Skeletal muscle tissue (tissue), 3 donors: ENCODE measurements at regions not wholly inside any gene's neighbourhood (a gene's known extent, or its start where the extent isn't known, plus 50 kb on each side); places are given as distances from the start of the nearest gene placed in this dataset.

Experiments used
- H3K27ac ChIP-seq: one replicate; pipeline ENCODE4 v1.7.0; 2013; ENCODE audit warnings: mild to moderate bottlenecking, low read depth, low read length, inconsistent platforms
- H3K27me3 ChIP-seq, 3 donors: one replicate each; pipeline ENCODE4 v1.7.0; 2013; ENCODE audit warnings: low read length in 3 of 3; ENCODE audit not compliant: control insufficient read depth in 3 of 3, insufficient read depth in 3 of 3
- H3K36me3 ChIP-seq, 3 donors: one replicate each; pipeline ENCODE4 v1.7.0; 2013; ENCODE audit warnings: low read length in 3 of 3; ENCODE audit not compliant: control insufficient read depth in 3 of 3, insufficient read depth in 3 of 3
- H3K4me1 ChIP-seq, 3 donors: one replicate each; pipeline ENCODE4 v1.7.0; 2013; ENCODE audit warnings: low read length in 3 of 3, mild to moderate bottlenecking in 3 of 3; ENCODE audit not compliant: control insufficient read depth in 3 of 3, insufficient read depth in 3 of 3
- H3K4me3 ChIP-seq, 3 donors: one replicate each; pipeline ENCODE4 v1.7.0; 2013; ENCODE audit warnings: low read length in 3 of 3
- H3K9ac ChIP-seq, 3 donors: one replicate each; pipeline ENCODE4 v1.7.0; 2013; ENCODE audit warnings: low read length in 3 of 3, mild to moderate bottlenecking in 3 of 3, moderate library complexity in 2 of 3, low read depth in 1 of 3
- H3K9me3 ChIP-seq, 3 donors: one replicate each; pipeline ENCODE4 v1.7.0; 2013; ENCODE audit warnings: low read length in 3 of 3; ENCODE audit not compliant: control insufficient read depth in 3 of 3
- donor health status: Osteomylitis.

DNA sequence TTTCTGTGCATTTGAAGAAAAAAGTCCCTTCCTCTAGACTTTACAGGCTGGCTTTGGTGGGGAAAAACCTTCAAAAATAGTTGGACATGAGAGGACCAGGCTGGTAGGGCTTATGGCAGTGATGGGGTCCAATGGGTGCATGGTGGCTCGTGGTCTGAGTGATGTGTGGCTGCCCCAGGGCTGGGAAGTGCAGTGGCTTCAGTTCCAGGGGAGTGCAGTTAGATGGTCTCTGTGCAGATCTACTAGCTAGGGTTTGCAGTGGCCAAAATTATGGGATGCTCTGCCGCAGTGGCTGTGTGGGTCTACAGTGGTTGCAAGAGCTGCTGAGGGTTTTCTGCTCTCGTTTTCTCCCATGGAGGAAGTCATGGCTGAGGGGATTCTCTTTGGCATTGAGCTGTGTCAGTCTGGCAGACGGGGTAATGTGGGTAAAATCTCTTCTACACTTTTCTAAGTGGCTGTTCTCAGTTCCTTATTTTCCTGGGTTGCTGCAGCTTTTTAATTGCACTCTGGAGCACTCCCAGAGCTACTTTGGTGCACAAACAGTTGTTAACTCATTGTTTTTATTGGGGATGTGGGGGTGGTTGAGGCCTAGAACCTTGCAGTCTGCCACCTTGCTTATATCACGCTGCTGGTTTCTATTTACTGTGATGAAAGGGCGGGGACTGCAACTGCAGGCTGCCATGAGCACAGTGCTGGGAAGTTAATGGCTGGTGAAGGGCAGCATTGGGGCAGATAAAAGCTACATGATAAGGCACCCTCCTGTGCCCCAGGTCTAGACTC lies 1324.6 kb downstream of the NSUN3 start:
- no peaks in the 10 kb centered on the region for H3K4me1 ChIP-seq
- no peaks in the 10 kb centered on the region for H3K36me3 ChIP-seq
- H3K4me3 ChIP-seq, result no peak overlapping the region
- no peak overlapping the region for H3K27ac ChIP-seq
- no peaks in the 10 kb centered on the region for H3K27me3 ChIP-seq
- no peaks in the 10 kb centered on the region for H3K9me3 ChIP-seq
- no peak overlapping the region for H3K9ac ChIP-seq

DNA sequence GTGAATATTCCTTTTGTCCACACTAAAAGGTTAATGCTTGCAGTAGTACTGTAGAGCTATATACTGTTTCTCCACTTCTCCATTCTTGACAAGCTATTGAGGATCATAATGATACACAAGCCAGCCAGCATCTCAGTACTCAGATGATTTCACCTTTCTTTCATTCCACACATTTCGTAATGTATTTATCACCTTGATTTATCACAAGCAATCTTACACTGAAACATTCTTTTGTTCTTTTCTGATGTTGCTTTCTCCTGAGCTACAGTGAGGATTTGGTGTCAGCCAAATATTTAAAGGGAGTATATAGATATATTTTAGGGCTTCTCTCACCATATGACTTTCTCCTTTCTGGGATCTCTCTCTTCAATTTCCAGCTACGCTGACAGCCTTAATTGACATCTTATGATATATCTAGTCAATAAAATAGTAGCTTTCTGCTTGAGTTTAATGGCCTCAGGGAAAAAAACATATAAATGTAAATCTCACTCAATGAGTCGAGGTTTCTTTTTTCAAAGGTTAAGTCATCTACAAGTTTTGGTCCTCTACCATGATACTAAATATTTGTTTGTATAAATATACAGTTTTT lies 1327.0 kb downstream of the NSUN3 start:
- Histone ChIP-seq H3K9ac (no peak overlapping the region), H3K36me3 (no peaks in the 10 kb centered on the region), H3K27ac (no peak overlapping the region), H3K4me1 (no peaks in the 10 kb centered on the region), H3K27me3 (no peaks in the 10 kb centered on the region), H3K4me3 (no peak overlapping the region), H3K9me3 (no peaks in the 10 kb centered on the region)

DNA sequence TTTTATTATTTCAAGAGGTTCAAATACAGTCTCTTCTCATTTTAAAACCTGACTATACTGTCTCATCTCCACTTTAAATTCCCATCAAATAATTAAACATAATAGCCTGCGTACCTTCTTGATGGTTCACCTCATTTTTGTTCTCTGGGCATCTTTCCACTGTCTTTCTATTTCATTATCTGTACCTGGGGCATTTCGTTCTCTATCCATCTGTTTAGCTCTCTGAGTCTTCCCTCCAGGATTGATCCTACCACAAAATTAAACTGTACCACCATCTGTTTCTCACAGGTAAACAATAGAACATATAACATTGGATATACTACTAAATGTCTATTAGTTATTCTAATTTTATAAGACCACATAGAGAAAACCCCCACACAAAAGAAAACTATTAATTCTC lies 1331.4 kb downstream of the NSUN3 start:
- Histone ChIP-seq H3K4me1 (no peaks in the 10 kb centered on the region), H3K4me3 (no peak overlapping the region), H3K9me3 (no peaks in the 10 kb centered on the region), H3K27ac (no peak overlapping the region), H3K9ac (no peak overlapping the region), H3K36me3 (no peaks in the 10 kb centered on the region), H3K27me3 (no peaks in the 10 kb centered on the region)

DNA sequence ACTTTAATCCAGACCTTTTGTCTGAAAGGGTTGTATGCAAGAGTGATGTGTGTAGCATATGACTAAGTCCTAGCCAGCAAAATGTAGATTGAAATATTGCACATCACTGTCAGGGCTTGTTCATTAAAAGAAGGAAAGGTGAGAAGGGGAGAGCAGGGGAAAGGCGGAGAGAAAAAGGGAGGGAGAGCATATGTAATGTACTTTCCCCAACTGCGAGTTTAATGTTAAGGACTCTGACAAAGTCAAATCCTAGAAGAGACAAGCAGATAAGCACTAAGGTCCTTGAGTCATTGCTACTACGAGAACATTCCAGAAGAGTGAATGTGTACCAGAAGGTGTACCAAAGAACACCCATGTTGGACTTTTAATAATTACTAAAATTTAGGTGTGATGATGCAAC lies 1336.7 kb downstream of the NSUN3 start:
- no peaks in the 10 kb centered on the region for H3K9me3 ChIP-seq
- no peaks in the 10 kb centered on the region for H3K36me3 ChIP-seq
- no peaks in the 10 kb centered on the region for H3K27me3 ChIP-seq
- H3K4me1 ChIP-seq, result no peaks in the 10 kb centered on the region
- no peak overlapping the region for H3K27ac ChIP-seq
- no peak overlapping the region for H3K4me3 ChIP-seq
- no peak overlapping the region for H3K9ac ChIP-seq

DNA sequence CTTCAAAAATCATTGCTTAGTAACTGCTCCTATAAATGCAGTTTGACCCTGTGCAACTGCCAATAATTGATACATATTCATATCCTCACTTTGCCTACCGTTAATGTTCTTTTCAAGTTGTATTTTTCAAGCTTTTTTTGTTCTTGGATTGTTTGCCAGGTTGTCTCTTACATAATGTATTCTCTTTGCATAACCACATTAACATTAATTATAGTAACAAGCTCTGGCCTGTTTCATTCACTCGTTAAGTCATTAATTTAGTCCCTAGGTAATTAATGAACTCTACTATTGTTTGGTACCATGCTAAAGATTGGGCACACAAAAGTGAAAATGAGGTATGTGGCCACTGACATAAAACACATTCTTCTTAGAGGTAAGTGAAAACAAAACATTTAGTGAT lies 1338.8 kb downstream of the NSUN3 start:
- H3K4me3 ChIP-seq, result no peak overlapping the region
- no peak overlapping the region for H3K27ac ChIP-seq
- no peaks in the 10 kb centered on the region for H3K27me3 ChIP-seq
- no peaks in the 10 kb centered on the region for H3K36me3 ChIP-seq
- no peak overlapping the region for H3K9ac ChIP-seq
- H3K4me1 ChIP-seq, result no peaks in the 10 kb centered on the region
- H3K9me3 ChIP-seq, result no peaks in the 10 kb centered on the region

DNA sequence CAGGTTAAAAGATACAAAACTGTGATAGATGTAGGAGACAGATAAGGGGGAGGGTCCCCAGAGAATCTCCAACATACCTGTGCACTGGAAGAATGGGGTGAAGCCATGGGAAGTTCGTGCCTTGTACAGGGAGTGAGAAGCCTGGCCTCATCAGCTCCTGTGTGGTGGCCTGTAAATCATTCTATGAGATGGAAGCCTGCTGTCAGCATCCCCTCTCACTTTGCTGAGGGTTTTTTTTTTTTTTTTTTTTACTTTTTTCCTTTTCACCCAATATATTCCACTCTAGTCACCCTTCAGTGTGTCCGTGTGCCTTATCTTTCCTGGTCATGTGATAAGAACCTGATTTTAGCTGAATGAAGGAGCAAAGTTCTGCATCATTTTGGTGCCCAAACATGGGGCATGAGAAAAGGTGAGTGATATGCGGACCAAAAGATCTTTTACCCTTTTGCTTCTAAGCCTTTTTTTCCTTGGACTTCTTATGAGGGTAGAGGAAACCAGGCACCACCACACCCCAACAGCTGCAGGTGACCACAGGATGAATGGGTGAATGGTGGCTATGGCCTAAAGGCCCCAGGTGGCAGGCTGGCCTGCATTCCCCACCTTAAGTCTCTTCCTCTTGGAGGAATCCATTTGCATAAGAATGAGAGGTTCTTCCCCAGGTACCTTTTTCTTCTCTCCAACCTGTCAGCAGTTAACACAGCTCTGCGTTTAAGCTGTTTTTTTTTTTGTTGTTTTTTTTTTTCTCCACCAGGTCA lies 1345.0 kb downstream of the NSUN3 start:
- H3K4me1 ChIP-seq, result no peaks in the 10 kb centered on the region
- H3K9me3 ChIP-seq, result no peaks in the 10 kb centered on the region
- H3K36me3 ChIP-seq, result no peaks in the 10 kb centered on the region
- H3K27ac ChIP-seq, result no peak overlapping the region
- H3K4me3 ChIP-seq, result no peak overlapping the region
- H3K27me3 ChIP-seq, result no peaks in the 10 kb centered on the region
- H3K9ac ChIP-seq, result no peak overlapping the region

DNA sequence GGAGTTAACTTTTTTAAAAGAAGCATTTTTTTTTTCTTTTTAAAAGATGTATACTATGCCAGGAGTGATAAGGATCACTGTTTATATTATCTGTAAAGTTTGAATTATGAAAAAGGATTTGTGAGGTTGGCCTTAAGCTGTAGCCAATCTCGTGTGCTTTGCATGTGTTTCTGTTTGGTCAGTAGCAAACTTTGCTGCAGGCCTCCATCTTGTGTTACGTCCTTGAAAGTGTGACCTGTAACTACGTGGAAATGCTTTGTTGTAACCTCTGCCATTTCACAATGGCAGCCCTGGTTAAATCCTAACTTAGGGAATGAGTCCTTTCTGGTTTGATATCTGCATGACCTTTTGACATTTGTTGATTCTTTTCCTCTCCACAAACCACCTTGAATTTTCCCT lies 1345.6 kb downstream of the NSUN3 start:
- Histone ChIP-seq H3K36me3 (no peaks in the 10 kb centered on the region), H3K4me1 (no peaks in the 10 kb centered on the region), H3K4me3 (no peak overlapping the region), H3K9ac (no peak overlapping the region), H3K27ac (no peak overlapping the region), H3K27me3 (no peaks in the 10 kb centered on the region), H3K9me3 (no peaks in the 10 kb centered on the region)

DNA sequence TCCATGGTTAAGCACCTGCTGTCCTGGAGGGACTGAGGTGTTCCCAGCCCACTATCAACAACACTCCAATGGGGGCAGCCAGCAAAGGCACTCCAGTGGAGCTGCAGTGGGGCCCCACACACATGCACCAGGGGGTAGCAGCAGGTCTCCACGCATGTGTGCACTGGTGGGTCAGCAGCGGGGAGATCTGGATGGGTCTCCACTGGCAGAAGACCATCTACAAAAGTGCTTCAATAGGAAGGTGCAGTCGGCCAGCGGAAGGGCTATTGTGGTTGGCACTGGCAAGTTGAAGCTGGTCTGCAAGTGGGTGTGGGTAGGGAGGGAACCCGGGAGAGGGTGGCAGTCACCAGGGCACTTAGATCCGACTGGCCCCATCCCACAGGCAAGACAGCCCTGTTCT lies 1355.4 kb downstream of the NSUN3 start:
- H3K4me3 ChIP-seq, result no peak overlapping the region
- H3K9ac ChIP-seq, result no peak overlapping the region
- no peaks in the 10 kb centered on the region for H3K4me1 ChIP-seq
- no peak overlapping the region for H3K27ac ChIP-seq
- no peaks in the 10 kb centered on the region for H3K9me3 ChIP-seq
- H3K36me3 ChIP-seq, result no peaks in the 10 kb centered on the region
- H3K27me3 ChIP-seq, result no peaks in the 10 kb centered on the region

DNA sequence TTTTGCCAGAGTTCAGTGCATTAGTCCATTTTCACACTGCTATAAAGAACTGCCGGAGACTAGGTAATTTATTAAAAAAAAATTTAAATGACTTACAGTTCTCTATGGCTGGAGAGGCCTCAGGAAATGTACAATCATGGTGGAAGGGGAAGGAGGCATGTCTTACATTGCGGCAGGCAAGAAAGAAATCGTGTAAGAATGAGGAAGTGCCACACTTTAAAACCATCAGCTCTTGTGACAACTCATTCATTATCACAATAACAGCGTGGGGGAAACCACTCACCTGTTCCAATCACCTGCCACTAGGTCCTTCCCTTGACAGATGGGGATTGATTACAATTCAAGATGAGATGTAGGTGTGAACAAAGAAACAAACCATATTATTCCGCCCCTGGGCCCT lies 1361.4 kb downstream of the NSUN3 start:
- H3K9ac ChIP-seq, result no peak overlapping the region
- no peak overlapping the region for H3K4me3 ChIP-seq
- no peaks in the 10 kb centered on the region for H3K36me3 ChIP-seq
- no peaks in the 10 kb centered on the region for H3K4me1 ChIP-seq
- no peaks in the 10 kb centered on the region for H3K9me3 ChIP-seq
- H3K27me3 ChIP-seq, result no peaks in the 10 kb centered on the region
- H3K27ac ChIP-seq, result no peak overlapping the region

DNA sequence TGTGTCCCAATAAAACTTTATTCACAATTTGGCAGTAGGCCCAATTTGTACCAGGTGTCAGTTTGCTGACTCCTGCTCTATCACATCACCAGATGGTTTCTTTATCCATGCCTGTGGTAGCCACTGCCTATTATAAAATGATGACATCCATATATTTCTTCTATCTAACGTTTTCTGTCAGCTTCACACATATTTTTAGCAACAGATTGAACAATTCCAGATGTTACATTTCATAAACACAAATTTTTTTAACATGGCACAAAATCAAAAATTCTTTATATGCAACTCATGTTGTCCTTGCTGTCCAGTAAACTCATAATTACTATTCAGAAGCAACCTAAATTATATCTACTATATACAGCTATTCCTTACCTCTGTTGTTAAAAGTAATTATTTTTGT lies 1371.6 kb downstream of the NSUN3 start:
- Histone ChIP-seq H3K4me1 (no peaks in the 10 kb centered on the region), H3K27ac (no peak overlapping the region), H3K9ac (no peak overlapping the region), H3K9me3 (no peaks in the 10 kb centered on the region), H3K27me3 (no peaks in the 10 kb centered on the region), H3K4me3 (no peak overlapping the region), H3K36me3 (no peaks in the 10 kb centered on the region)
